B cell (primary cell): ENCODE measurements at regions not wholly inside any gene's neighbourhood (a gene's known extent, or its start where the extent isn't known, plus 50 kb on each side); places are given as distances from the start of the nearest gene placed in this dataset.

ENCODE experiments used
- ATAC-seq: fragments of 200-7000 bp; cut with Tn5 transposase; one replicate; pipeline ENCODE4 v1.10.0; 2021; ENCODE audit warnings: low read depth, mild to moderate bottlenecking, moderate number of reproducible peaks, moderate library complexity
- CTCF ChIA-PET: fragments of 350-600 bp; sonication (Branson Sonifier 250); formaldehyde crosslinking; loops from one replicate; lab custom pipeline; 2021; ENCODE audit warnings: antibody characterized with exemption, inconsistent platforms; lab: Charles Lee
- POLR2A ChIA-PET: fragments of 350-600 bp; sonication (Branson Sonifier 250); formaldehyde crosslinking; loops from one replicate; lab custom pipeline; 2021; ENCODE audit warnings: antibody characterized with exemption; lab: Charles Lee
- DNase-seq: peaks from one replicate; pipeline ENCODE4 v3.0.0; 2013
- H2AFZ ChIP-seq: 2 replicates; pipeline ENCODE4 v1.6.1; 2012; ENCODE audit warnings: mild to moderate bottlenecking, low read depth, low read length; ENCODE audit not compliant: insufficient read depth, poor library complexity, severe bottlenecking
- H3K27ac ChIP-seq, 2 donors: 1 replicate in 1 of 2; 2 replicates in 1 of 2; pipeline ENCODE4 v1.5.1; 2012 to 2013; ENCODE audit warnings: low read length in 2 of 2, mild to moderate bottlenecking in 2 of 2, moderate library complexity in 1 of 2
- H3K27me3 ChIP-seq, 4 experiments: fragments of 200-600 bp in 1 of 4; sonication (generic) in 1 of 4; replicated peaks in 1 of 4; 1 replicate in 2 of 4; 2 replicates in 2 of 4; pipeline versions ENCODE4 v1.6.1 to v1.7.0; 2013 to 2016; ENCODE audit warnings: low read length in 3 of 4, mild to moderate bottlenecking in 2 of 4, mixed read lengths in 1 of 4, moderate library complexity in 1 of 4; ENCODE audit not compliant: insufficient read depth in 4 of 4, control insufficient read depth in 3 of 4; ENCODE audit errors: control extremely low read depth in 1 of 4
- H3K36me3 ChIP-seq, 2 experiments: replicated peaks in 1 of 2; 1 replicate in 1 of 2; 2 replicates in 1 of 2; pipeline versions ENCODE4 v1.6.1 to v1.7.1; 2013; ENCODE audit warnings: low read length in 1 of 2; ENCODE audit not compliant: insufficient read depth in 2 of 2, control insufficient read depth in 1 of 2; ENCODE audit errors: control extremely low read depth in 1 of 2, extremely low read depth in 1 of 2
- H3K4me1 ChIP-seq, 2 donors: fragments of 200-600 bp in 1 of 2; sonication (generic) in 1 of 2; 1 replicate in 1 of 2; 2 replicates in 1 of 2; pipeline versions ENCODE4 v1.5.1 to v1.6.1; 2013 to 2017; ENCODE audit warnings: low read length in 2 of 2; ENCODE audit not compliant: control insufficient read depth in 2 of 2, insufficient read depth in 2 of 2
- H3K4me2 ChIP-seq: replicated peaks from 2 replicates; pipeline ENCODE3; 2012; ENCODE audit warnings: mild to moderate bottlenecking, low read depth, low read length; ENCODE audit not compliant: poor library complexity, severe bottlenecking
- H3K4me3 ChIP-seq, 5 experiments: fragments of 200-600 bp in 1 of 5; sonication (generic) in 1 of 5; 1 replicate in 3 of 5; 2 replicates in 2 of 5; pipeline versions ENCODE4 v1.5.1 to v1.7.0; 2011 to 2016; ENCODE audit warnings: low read length in 4 of 5, mild to moderate bottlenecking in 4 of 5, low read depth in 2 of 5, control low read depth in 1 of 5, moderate library complexity in 1 of 5; ENCODE audit not compliant: insufficient read depth in 1 of 5; ENCODE audit errors: control extremely low read depth in 1 of 5, extremely low read depth in 1 of 5
- H3K79me2 ChIP-seq: fragments of 200-600 bp; sonication (generic); one replicate; pipeline ENCODE4 v1.6.0; 2016; ENCODE audit warnings: low read length; ENCODE audit not compliant: control insufficient read depth, insufficient read depth
- H3K9ac ChIP-seq: fragments of 200-600 bp; sonication (generic); 2 replicates; pipeline ENCODE4 v1.6.1; 2017; ENCODE audit warnings: mild to moderate bottlenecking, low read length, moderate library complexity
- H3K9me3 ChIP-seq, 3 donors: one replicate each; pipeline versions ENCODE4 v1.6.1 to v1.7.1; 2013; ENCODE audit warnings: low read length in 2 of 3; ENCODE audit not compliant: control insufficient read depth in 2 of 3, insufficient read depth in 1 of 3; ENCODE audit errors: control extremely low read depth in 1 of 3
- H4K20me1 ChIP-seq: 2 replicates; pipeline ENCODE4 v1.6.0; 2012; ENCODE audit warnings: mild to moderate bottlenecking, low read length; ENCODE audit not compliant: insufficient read depth, control insufficient read depth, poor library complexity, severe bottlenecking
- H3K27ac Mint-ChIP-seq: one replicate; pipeline ENCODE4 v1.8.0; 2021; ENCODE audit warnings: mixed read lengths
- H3K27me3 Mint-ChIP-seq: one replicate; pipeline ENCODE4 v1.8.0; 2021; ENCODE audit warnings: mixed read lengths
- H3K4me1 Mint-ChIP-seq: one replicate; pipeline ENCODE4 v1.8.0; 2021; ENCODE audit warnings: mixed read lengths
- H3K4me3 Mint-ChIP-seq: one replicate; pipeline ENCODE4 v1.8.0; 2021; ENCODE audit warnings: mixed read lengths
- H3K9me3 Mint-ChIP-seq: one replicate; pipeline ENCODE4 v1.8.0; 2022; ENCODE audit warnings: mixed read lengths; ENCODE audit not compliant: insufficient read depth
- EZH2 ChIP-seq: IDR thresholded peaks from 2 replicates; pipeline ENCODE4 v1.6.1; 2012; ENCODE audit warnings: borderline replicate concordance, low read depth, mild to moderate bottlenecking, moderate library complexity, low read length; ENCODE audit not compliant: insufficient read depth, poor library complexity, severe bottlenecking
- WGBS: methylation state at CpG from one replicate; pipeline ENCODE4 v1.1.5; 2013; ENCODE audit warnings: missing lambda C conversion rate; ENCODE audit not compliant: insufficient coverage; 5-methylcytosine and 5-hydroxymethylcytosine counted together
- intact Hi-C: fragments of 100-400 bp; cut with micrococcal nuclease; formaldehyde crosslinking; loops from one replicate; pipeline ENCODE4 v1.10.0; 2022
- TF ChIP-seq, protein P1 (sequence below): fragments of 200-600 bp; IDR thresholded peaks from one replicate; pipeline ENCODE4 v1.8.0; 2022; ENCODE audit warnings: antibody characterized with exemption, mild to moderate bottlenecking

DNA sequence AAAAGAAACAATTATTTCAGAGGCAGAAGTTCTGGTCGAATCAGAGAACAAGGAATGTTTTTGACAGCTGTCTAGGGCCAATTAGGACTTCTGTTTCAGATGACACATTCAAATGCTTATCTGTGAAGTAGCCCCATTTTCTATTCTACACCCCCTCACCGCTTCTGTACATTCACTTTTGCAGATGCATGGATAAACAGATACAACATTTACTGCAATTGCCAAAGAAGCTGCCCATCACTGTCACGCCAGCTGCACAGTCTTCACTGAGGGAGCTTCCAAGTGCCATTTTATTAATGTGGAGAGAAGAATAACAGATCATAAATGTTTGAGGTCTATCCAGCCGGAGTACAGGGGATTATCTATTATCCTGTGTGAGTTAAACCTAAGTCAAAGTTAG is 426.8 kb upstream of the ARID1B start:
- H3K27ac Mint-ChIP-seq, result no peak overlapping the region
- 90% methylated on average over 3 of the region's 4 CpGs for WGBS
- H2AFZ ChIP-seq, result no peak overlapping the region
- no peak overlapping the region for H3K4me3 ChIP-seq
- no peak overlapping the region for H3K9ac ChIP-seq
- no peak for ATAC-seq
- H3K4me1 Mint-ChIP-seq, result peaks cover 14% of the 10 kb centered on the region
- no peak for TF ChIP-seq EZH2
- TF ChIP-seq, protein P1, sequence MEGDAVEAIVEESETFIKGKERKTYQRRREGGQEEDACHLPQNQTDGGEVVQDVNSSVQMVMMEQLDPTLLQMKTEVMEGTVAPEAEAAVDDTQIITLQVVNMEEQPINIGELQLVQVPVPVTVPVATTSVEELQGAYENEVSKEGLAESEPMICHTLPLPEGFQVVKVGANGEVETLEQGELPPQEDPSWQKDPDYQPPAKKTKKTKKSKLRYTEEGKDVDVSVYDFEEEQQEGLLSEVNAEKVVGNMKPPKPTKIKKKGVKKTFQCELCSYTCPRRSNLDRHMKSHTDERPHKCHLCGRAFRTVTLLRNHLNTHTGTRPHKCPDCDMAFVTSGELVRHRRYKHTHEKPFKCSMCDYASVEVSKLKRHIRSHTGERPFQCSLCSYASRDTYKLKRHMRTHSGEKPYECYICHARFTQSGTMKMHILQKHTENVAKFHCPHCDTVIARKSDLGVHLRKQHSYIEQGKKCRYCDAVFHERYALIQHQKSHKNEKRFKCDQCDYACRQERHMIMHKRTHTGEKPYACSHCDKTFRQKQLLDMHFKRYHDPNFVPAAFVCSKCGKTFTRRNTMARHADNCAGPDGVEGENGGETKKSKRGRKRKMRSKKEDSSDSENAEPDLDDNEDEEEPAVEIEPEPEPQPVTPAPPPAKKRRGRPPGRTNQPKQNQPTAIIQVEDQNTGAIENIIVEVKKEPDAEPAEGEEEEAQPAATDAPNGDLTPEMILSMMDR, result no peak
- no peak overlapping the region for H3K4me3 Mint-ChIP-seq
- H3K4me2 ChIP-seq, result no peak overlapping the region
- DNase-seq, result no peak
- no peak overlapping the region for H3K27ac ChIP-seq
- intact Hi-C loops, result no loop called here
- no peaks in the 10 kb centered on the region for H3K9me3 Mint-ChIP-seq
- peaks cover 0 to 3% (median 0%) of the 10 kb centered on the region in 4 experiments for H3K27me3 ChIP-seq
- H3K79me2 ChIP-seq, result no peaks in the 10 kb centered on the region
- no peaks in the 10 kb centered on the region for H4K20me1 ChIP-seq
- peaks cover 25% of the 10 kb centered on the region for H3K27me3 Mint-ChIP-seq
- ChIA-PET CTCF (no interaction called here), POLR2A (no interaction called here)
- H3K36me3 ChIP-seq, result no peaks in the 10 kb centered on the region
- peaks cover 6 to 7% of the 10 kb centered on the region in 2 donors for H3K4me1 ChIP-seq
- no peaks in the 10 kb centered on the region for H3K9me3 ChIP-seq

GRCh38 chr6:156348849-156349248 is 428.3 kb upstream of the ARID1B start:
- Histone ChIP-seq H3K4me3 (no peak overlapping the region), H3K9me3 (no peaks in the 10 kb centered on the region), H4K20me1 (no peaks in the 10 kb centered on the region), H3K9ac (no peak overlapping the region), H3K4me1 (peaks cover 6 to 7% of the 10 kb centered on the region in 2 donors), H3K27me3 (peaks cover 0 to 3% (median 0%) of the 10 kb centered on the region in 4 experiments), H3K79me2 (no peaks in the 10 kb centered on the region), H3K4me2 (no peak overlapping the region), H3K36me3 (no peaks in the 10 kb centered on the region), H2AFZ (no peak overlapping the region), H3K27ac (no peak overlapping the region)
- intact Hi-C loops, result no loop called here
- POLR2A ChIA-PET, result no interaction called here
- H3K9me3 Mint-ChIP-seq, result no peaks in the 10 kb centered on the region
- CTCF ChIA-PET, result no interaction called here
- WGBS, result 89% methylated on average over 1 of the region's 2 CpGs
- no peak overlapping the region for H3K4me3 Mint-ChIP-seq
- peaks cover 25% of the 10 kb centered on the region for H3K27me3 Mint-ChIP-seq
- DNase-seq (no peak), ATAC-seq (no peak)
- peaks cover 14% of the 10 kb centered on the region for H3K4me1 Mint-ChIP-seq
- no peak overlapping the region for H3K27ac Mint-ChIP-seq
- TF ChIP-seq, protein P1, result no peak
- TF ChIP-seq EZH2, result no peak
